A673 (cell line): ENCODE measurements at regions not wholly inside any gene's neighbourhood (a gene's known extent, or its start where the extent isn't known, plus 50 kb on each side); places are given as distances from the start of the nearest gene placed in this dataset.

Source experiments
- EZH2 ChIP-seq: fragments of 200-600 bp; sonication (generic); IDR thresholded peaks from 2 replicates; pipeline ENCODE4 v1.6.1; 2017; ENCODE audit warnings: borderline replicate concordance, low read depth, mild to moderate bottlenecking, mixed read lengths, antibody characterized with exemption, low read length; ENCODE audit not compliant: poor library complexity, severe bottlenecking
- TF ChIP-seq, protein P1 (sequence below): fragments of 300-800, 200-600 bp; sonication (generic); conservative IDR thresholded peaks from 2 replicates; pipeline ENCODE4 v1.5.1; 2017; ENCODE audit warnings: low read depth, mild to moderate bottlenecking, antibody characterized with exemption, low read length, moderate library complexity, mixed read lengths

DNA sequence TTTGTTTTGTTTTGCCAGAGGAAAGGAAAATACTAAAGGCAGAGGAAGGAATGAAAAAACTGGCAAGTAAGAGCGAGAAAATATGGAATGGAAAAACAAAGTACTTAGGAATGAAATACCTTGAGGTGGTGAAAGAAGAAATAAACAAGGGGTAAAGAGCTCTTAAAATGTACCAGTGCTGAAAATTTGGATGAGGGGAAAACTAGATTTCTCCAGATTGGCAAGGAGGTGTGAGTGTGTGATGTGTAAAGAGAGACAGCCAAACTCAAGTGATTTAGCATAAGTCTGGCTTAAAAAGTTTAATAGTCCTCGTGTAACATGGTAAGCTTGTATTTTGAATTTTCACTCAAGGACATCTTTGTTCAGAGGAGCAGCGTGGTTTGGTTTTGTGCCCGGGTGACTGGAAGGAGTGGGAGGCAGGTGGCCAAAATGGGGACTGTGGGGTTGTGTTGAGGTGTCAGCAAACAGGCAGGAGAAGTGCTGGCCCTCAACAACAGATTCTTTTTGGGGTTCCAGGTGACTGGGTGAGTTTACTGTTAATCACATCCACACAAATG is 102.7 kb downstream of the DACT1 start:
- TF ChIP-seq, protein P1, sequence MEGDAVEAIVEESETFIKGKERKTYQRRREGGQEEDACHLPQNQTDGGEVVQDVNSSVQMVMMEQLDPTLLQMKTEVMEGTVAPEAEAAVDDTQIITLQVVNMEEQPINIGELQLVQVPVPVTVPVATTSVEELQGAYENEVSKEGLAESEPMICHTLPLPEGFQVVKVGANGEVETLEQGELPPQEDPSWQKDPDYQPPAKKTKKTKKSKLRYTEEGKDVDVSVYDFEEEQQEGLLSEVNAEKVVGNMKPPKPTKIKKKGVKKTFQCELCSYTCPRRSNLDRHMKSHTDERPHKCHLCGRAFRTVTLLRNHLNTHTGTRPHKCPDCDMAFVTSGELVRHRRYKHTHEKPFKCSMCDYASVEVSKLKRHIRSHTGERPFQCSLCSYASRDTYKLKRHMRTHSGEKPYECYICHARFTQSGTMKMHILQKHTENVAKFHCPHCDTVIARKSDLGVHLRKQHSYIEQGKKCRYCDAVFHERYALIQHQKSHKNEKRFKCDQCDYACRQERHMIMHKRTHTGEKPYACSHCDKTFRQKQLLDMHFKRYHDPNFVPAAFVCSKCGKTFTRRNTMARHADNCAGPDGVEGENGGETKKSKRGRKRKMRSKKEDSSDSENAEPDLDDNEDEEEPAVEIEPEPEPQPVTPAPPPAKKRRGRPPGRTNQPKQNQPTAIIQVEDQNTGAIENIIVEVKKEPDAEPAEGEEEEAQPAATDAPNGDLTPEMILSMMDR = no peak
- TF ChIP-seq EZH2 = no peak
